Endothelial cell of umbilical vein (primary cell): ENCODE measurements at regions not wholly inside any gene's neighbourhood (a gene's known extent, or its start where the extent isn't known, plus 50 kb on each side); places are given as distances from the start of the nearest gene placed in this dataset.

Experiments used
- EZH2 ChIP-seq: IDR thresholded peaks from 2 replicates; pipeline ENCODE4 v1.6.1; 2012; ENCODE audit warnings: borderline replicate concordance, low read depth, mild to moderate bottlenecking, moderate library complexity, low read length, inconsistent platforms; ENCODE audit not compliant: severe bottlenecking
- FOS ChIP-seq: IDR thresholded peaks from 2 replicates; pipeline ENCODE4 v1.6.1; 2011; ENCODE audit warnings: mild to moderate bottlenecking, low read length, moderate library complexity, borderline replicate concordance; ENCODE audit not compliant: insufficient read depth
- GATA2 ChIP-seq: IDR thresholded peaks from 2 replicates; pipeline ENCODE4 v1.7.0; 2011; ENCODE audit warnings: low read depth, mild to moderate bottlenecking, moderate library complexity, mixed read lengths, low read length; ENCODE audit not compliant: insufficient read length, insufficient read depth
- MAX ChIP-seq: IDR thresholded peaks from 2 replicates; pipeline ENCODE4 v1.6.1; 2011; ENCODE audit not compliant: insufficient read depth, insufficient read length
- POLR2A ChIP-seq: IDR thresholded peaks from 2 replicates; pipeline ENCODE4 v1.6.1; 2012; ENCODE audit warnings: low read depth, mild to moderate bottlenecking, control low read depth, low read length
- POLR2AphosphoS5 ChIP-seq: IDR thresholded peaks from 2 replicates; pipeline ENCODE4 v1.6.1; 2012; ENCODE audit warnings: low read depth, mild to moderate bottlenecking, control low read depth, low read length, moderate library complexity; ENCODE audit not compliant: insufficient read depth
- TF ChIP-seq, protein P1 (sequence below), 2 donors: IDR thresholded peaks; 1 replicate in 1 of 2; 2 replicates in 1 of 2; pipeline ENCODE4 v1.5.1; 2011; ENCODE audit warnings: low read length in 2 of 2, mild to moderate bottlenecking in 2 of 2, moderate library complexity in 2 of 2, control low read depth in 1 of 2, inconsistent platforms in 1 of 2, low read depth in 1 of 2; ENCODE audit not compliant: insufficient read depth in 1 of 2; ENCODE audit errors: extremely low read depth in 1 of 2

DNA sequence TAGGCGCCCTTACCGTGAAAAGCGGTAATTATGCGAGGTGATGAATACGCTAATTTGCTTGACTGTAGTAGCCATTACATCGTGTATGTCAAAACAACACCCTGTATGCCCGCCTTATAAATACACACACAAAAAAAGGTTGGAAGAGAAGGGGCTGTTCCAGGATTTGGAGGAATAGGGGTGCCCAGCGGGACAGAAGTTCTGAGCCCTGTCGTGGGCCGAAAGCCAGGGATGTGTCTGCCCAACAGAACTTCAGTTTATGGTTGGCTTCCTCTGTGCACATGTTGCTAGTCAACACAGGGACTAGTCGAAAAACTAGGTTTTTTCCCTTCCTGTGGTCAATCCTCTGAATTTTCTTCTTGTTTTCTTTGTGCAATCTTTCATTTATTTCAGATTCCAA lies 182.5 kb downstream of the ACKR3 start:
- no peak for TF ChIP-seq POLR2A
- TF ChIP-seq, protein P1, sequence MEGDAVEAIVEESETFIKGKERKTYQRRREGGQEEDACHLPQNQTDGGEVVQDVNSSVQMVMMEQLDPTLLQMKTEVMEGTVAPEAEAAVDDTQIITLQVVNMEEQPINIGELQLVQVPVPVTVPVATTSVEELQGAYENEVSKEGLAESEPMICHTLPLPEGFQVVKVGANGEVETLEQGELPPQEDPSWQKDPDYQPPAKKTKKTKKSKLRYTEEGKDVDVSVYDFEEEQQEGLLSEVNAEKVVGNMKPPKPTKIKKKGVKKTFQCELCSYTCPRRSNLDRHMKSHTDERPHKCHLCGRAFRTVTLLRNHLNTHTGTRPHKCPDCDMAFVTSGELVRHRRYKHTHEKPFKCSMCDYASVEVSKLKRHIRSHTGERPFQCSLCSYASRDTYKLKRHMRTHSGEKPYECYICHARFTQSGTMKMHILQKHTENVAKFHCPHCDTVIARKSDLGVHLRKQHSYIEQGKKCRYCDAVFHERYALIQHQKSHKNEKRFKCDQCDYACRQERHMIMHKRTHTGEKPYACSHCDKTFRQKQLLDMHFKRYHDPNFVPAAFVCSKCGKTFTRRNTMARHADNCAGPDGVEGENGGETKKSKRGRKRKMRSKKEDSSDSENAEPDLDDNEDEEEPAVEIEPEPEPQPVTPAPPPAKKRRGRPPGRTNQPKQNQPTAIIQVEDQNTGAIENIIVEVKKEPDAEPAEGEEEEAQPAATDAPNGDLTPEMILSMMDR (IDR thresholded peaks at IDR 0.05; ENCODE audit: extremely low read depth in 1 of 2, insufficient read depth in 1 of 2, low read depth in 1 of 2, low read length in 2 of 2): no peak
- no peak for TF ChIP-seq POLR2AphosphoS5
- no peak for TF ChIP-seq EZH2
- no peak for TF ChIP-seq FOS
- TF ChIP-seq GATA2: no peak
- no peak for TF ChIP-seq MAX
